ENCODE measurements at regions not wholly inside any gene's neighbourhood (a gene's known extent, or its start where the extent isn't known, plus 50 kb on each side); places are given as distances from the start of the nearest gene placed in this dataset.
"Not testable (repeated sequence)": the region's sequence is repeated elsewhere in the genome, so short reads cannot be mapped to it uniquely, and the experiment has no call there.

GRCh38 chr10:8830876-8831275, 776.4 kb downstream of the GATA3 start:
- no peak for DNase-seq (ENCODE audit: low read depth in 1 of 2, low spot score in 1 of 2)

- DNase-seq (ENCODE audit: low read depth in 1 of 2, low spot score in 1 of 2) = no peak
Measured at GRCh38 chr10:8835453-8836167, 781.1 kb downstream of the GATA3 start.

- no peak for DNase-seq (ENCODE audit: low read depth in 1 of 2, low spot score in 1 of 2)
Measured at GRCh38 chr10:8840356-8840755, 785.9 kb downstream of the GATA3 start.

- no peak for DNase-seq (ENCODE audit: low read depth in 1 of 2, low spot score in 1 of 2)
Measured at GRCh38 chr10:8844141-8844540, 789.7 kb downstream of the GATA3 start.

- no peak for DNase-seq (ENCODE audit: low read depth in 1 of 2, low spot score in 1 of 2)
Measured at GRCh38 chr10:8852546-8852945, 798.1 kb downstream of the GATA3 start.

GRCh38 chr10:8853048-8853447, 798.6 kb downstream of the GATA3 start:
- no peak for DNase-seq (ENCODE audit: low read depth in 1 of 2, low spot score in 1 of 2)

- DNase-seq (ENCODE audit: low read depth in 1 of 2, low spot score in 1 of 2) = not testable (repeated sequence)
Measured at GRCh38 chr10:8868924-8869323, 814.4 kb downstream of the GATA3 start.

- no peak for DNase-seq (ENCODE audit: low read depth in 1 of 2, low spot score in 1 of 2)
Measured at GRCh38 chr10:8873310-8873709, 818.8 kb downstream of the GATA3 start.

- no peak for DNase-seq (ENCODE audit: low read depth in 1 of 2, low spot score in 1 of 2)
Measured at GRCh38 chr10:8874268-8874667, 819.8 kb downstream of the GATA3 start.

GRCh38 chr10:8874972-8875371, 820.5 kb downstream of the GATA3 start:
- no peak for DNase-seq (ENCODE audit: low read depth in 1 of 2, low spot score in 1 of 2)

- DNase-seq (ENCODE audit: low read depth in 1 of 2, low spot score in 1 of 2) = no peak
Measured at GRCh38 chr10:8876171-8876570, 821.7 kb downstream of the GATA3 start.

GRCh38 chr10:8889538-8889937, 835.0 kb downstream of the GATA3 start:
- DNase-seq (ENCODE audit: low read depth in 1 of 2, low spot score in 1 of 2) = no peak

GRCh38 chr10:8893102-8893501, 838.6 kb downstream of the GATA3 start:
- DNase-seq (ENCODE audit: low read depth in 1 of 2, low spot score in 1 of 2) = no peak

- no peak for DNase-seq (ENCODE audit: low read depth in 1 of 2, low spot score in 1 of 2)
Measured at GRCh38 chr10:8894148-8894547, 839.7 kb downstream of the GATA3 start.

GRCh38 chr10:8897769-8898168, 843.3 kb downstream of the GATA3 start:
- no peak for DNase-seq (ENCODE audit: low read depth in 1 of 2, low spot score in 1 of 2)

- no peak for DNase-seq (ENCODE audit: low read depth in 1 of 2, low spot score in 1 of 2)
Measured at GRCh38 chr10:8898745-8899330, 844.4 kb downstream of the GATA3 start.

- DNase-seq (ENCODE audit: low read depth in 1 of 2, low spot score in 1 of 2) = no peak
Measured at GRCh38 chr10:8902926-8903325, 848.4 kb downstream of the GATA3 start.

GRCh38 chr10:8908013-8908412, 853.5 kb downstream of the GATA3 start:
- no peak for DNase-seq (ENCODE audit: low read depth in 1 of 2, low spot score in 1 of 2)

GRCh38 chr10:8910314-8910713, 855.8 kb downstream of the GATA3 start:
- DNase-seq (ENCODE audit: low read depth in 1 of 2, low spot score in 1 of 2) = no peak

GRCh38 chr10:8911032-8911431, 856.5 kb downstream of the GATA3 start:
- DNase-seq (ENCODE audit: low read depth in 1 of 2, low spot score in 1 of 2) = no peak

- DNase-seq (ENCODE audit: low read depth in 1 of 2, low spot score in 1 of 2) = no peak
Measured at GRCh38 chr10:8912108-8912507, 857.6 kb downstream of the GATA3 start.

- DNase-seq (ENCODE audit: low read depth in 1 of 2, low spot score in 1 of 2) = no peak
Measured at GRCh38 chr10:8913720-8914119, 859.2 kb downstream of the GATA3 start.

- DNase-seq (ENCODE audit: low read depth in 1 of 2, low spot score in 1 of 2) = no peak
Measured at GRCh38 chr10:8919280-8919679, 864.8 kb downstream of the GATA3 start.
